ENCODE measurements at regions not wholly inside any gene's neighbourhood (a gene's known extent, or its start where the extent isn't known, plus 50 kb on each side); places are given as distances from the start of the nearest gene placed in this dataset.

GRCh38 chr3:117510396-117510795 lies 800.8 kb downstream of the TUSC7 start:
- Mint-ChIP-seq H3K27me3 (ENCODE audit: unreplicated experiment) (no peaks in the 10 kb centered on the region), H3K27ac (ENCODE audit: unreplicated experiment) (no peak overlapping the region), H3K9me3 (ENCODE audit: unreplicated experiment) (no peaks in the 10 kb centered on the region), H3K36me3 (ENCODE audit: low read depth, unreplicated experiment) (no peaks in the 10 kb centered on the region), H3K4me1 (ENCODE audit: unreplicated experiment) (peaks cover 11% of the 10 kb centered on the region), H3K4me3 (ENCODE audit: unreplicated experiment) (no peak overlapping the region)
- no peak for DNase-seq (ENCODE audit: low spot score)
- TF ChIP-seq CTCF (IDR thresholded peaks at IDR 0.05; ENCODE audit: unreplicated experiment), result no peak

- Mint-ChIP-seq H3K4me1 (ENCODE audit: unreplicated experiment) (no peaks in the 10 kb centered on the region), H3K4me3 (ENCODE audit: unreplicated experiment) (no peak overlapping the region), H3K9me3 (ENCODE audit: unreplicated experiment) (no peaks in the 10 kb centered on the region), H3K27ac (ENCODE audit: unreplicated experiment) (no peak overlapping the region), H3K27me3 (ENCODE audit: unreplicated experiment) (no peaks in the 10 kb centered on the region), H3K36me3 (ENCODE audit: low read depth, unreplicated experiment) (no peaks in the 10 kb centered on the region)
- no peak for TF ChIP-seq CTCF (IDR thresholded peaks at IDR 0.05; ENCODE audit: unreplicated experiment)
- no peak for DNase-seq (ENCODE audit: low spot score)
These were observed 803.4 kb downstream of the TUSC7 start for GRCh38 chr3:117512975-117513374.

GRCh38 chr3:117515309-117515708 lies 805.7 kb downstream of the TUSC7 start:
- no peaks in the 10 kb centered on the region for H3K4me1 Mint-ChIP-seq (ENCODE audit: unreplicated experiment)
- no peaks in the 10 kb centered on the region for H3K9me3 Mint-ChIP-seq (ENCODE audit: unreplicated experiment)
- no peak for TF ChIP-seq CTCF (IDR thresholded peaks at IDR 0.05; ENCODE audit: unreplicated experiment)
- no peaks in the 10 kb centered on the region for H3K36me3 Mint-ChIP-seq (ENCODE audit: low read depth, unreplicated experiment)
- H3K4me3 Mint-ChIP-seq (ENCODE audit: unreplicated experiment), result no peak overlapping the region
- no peaks in the 10 kb centered on the region for H3K27me3 Mint-ChIP-seq (ENCODE audit: unreplicated experiment)
- no peak for DNase-seq (ENCODE audit: low spot score)
- no peak overlapping the region for H3K27ac Mint-ChIP-seq (ENCODE audit: unreplicated experiment)

- no peak for DNase-seq (ENCODE audit: low spot score)
- Mint-ChIP-seq H3K4me3 (ENCODE audit: unreplicated experiment) (no peak overlapping the region), H3K9me3 (ENCODE audit: unreplicated experiment) (no peaks in the 10 kb centered on the region), H3K27ac (ENCODE audit: unreplicated experiment) (no peak overlapping the region), H3K4me1 (ENCODE audit: unreplicated experiment) (peaks cover 3% of the 10 kb centered on the region), H3K36me3 (ENCODE audit: low read depth, unreplicated experiment) (no peaks in the 10 kb centered on the region), H3K27me3 (ENCODE audit: unreplicated experiment) (no peaks in the 10 kb centered on the region)
- TF ChIP-seq CTCF (IDR thresholded peaks at IDR 0.05; ENCODE audit: unreplicated experiment), result no peak
These were observed 808.8 kb downstream of the TUSC7 start for GRCh38 chr3:117518364-117518763.

GRCh38 chr3:117519776-117520175 lies 810.2 kb downstream of the TUSC7 start:
- TF ChIP-seq CTCF (IDR thresholded peaks at IDR 0.05; ENCODE audit: unreplicated experiment), result no peak
- no peak overlapping the region for H3K4me3 Mint-ChIP-seq (ENCODE audit: unreplicated experiment)
- H3K27me3 Mint-ChIP-seq (ENCODE audit: unreplicated experiment), result no peaks in the 10 kb centered on the region
- H3K4me1 Mint-ChIP-seq (ENCODE audit: unreplicated experiment), result peaks cover 5% of the 10 kb centered on the region
- DNase-seq (ENCODE audit: low spot score), result no peak
- no peaks in the 10 kb centered on the region for H3K9me3 Mint-ChIP-seq (ENCODE audit: unreplicated experiment)
- no peaks in the 10 kb centered on the region for H3K36me3 Mint-ChIP-seq (ENCODE audit: low read depth, unreplicated experiment)
- no peak overlapping the region for H3K27ac Mint-ChIP-seq (ENCODE audit: unreplicated experiment)
